ENCODE measurements at regions not wholly inside any gene's neighbourhood (a gene's known extent, or its start where the extent isn't known, plus 50 kb on each side); places are given as distances from the start of the nearest gene placed in this dataset.

DNA sequence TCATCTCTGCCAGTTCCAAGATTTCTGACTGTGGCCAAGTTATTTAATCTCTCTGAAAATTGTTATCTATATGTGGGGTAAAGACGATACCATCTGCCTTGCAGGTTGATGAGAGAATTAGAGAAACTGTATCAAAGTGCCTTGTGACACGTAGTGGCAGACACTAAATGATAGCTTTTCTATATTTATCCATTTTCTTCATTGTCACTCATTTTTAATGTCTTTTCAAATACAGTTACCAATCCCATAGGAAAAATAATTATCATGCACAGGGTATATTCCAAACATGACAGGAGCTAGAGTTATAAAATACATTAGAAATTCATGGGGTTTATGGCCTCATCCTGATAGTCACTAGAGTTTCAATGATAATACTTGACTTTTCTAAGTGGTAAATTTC is 95.6 kb upstream of the NOL4 start:
- Histone ChIP-seq H3K27ac (ENCODE audit: low read depth, low read length) (no peak overlapping the region), H3K4me1 (ENCODE audit: insufficient read depth, low read length) (no peaks in the 10 kb centered on the region), H3K4me3 (ENCODE audit: insufficient read depth, low read length) (no peak overlapping the region), H3K79me2 (ENCODE audit: insufficient read depth, low read length) (no peaks in the 10 kb centered on the region), H3K36me3 (ENCODE audit: insufficient read depth, low read length) (no peaks in the 10 kb centered on the region), H3K4me2 (ENCODE audit: insufficient read depth, low read length) (no peak overlapping the region), H4K20me1 (ENCODE audit: insufficient read depth, low read length) (no peaks in the 10 kb centered on the region), H3K9me3 (ENCODE audit: low read depth, low read length) (no peaks in the 10 kb centered on the region), H3K27me3 (ENCODE audit: insufficient read depth, low read length) (no peaks in the 10 kb centered on the region), H2AFZ (ENCODE audit: low read length) (no peak overlapping the region)
- no peak for DNase-seq (ENCODE audit: insufficient read length, low spot score, missing footprints)
- TF ChIP-seq, protein P1, sequence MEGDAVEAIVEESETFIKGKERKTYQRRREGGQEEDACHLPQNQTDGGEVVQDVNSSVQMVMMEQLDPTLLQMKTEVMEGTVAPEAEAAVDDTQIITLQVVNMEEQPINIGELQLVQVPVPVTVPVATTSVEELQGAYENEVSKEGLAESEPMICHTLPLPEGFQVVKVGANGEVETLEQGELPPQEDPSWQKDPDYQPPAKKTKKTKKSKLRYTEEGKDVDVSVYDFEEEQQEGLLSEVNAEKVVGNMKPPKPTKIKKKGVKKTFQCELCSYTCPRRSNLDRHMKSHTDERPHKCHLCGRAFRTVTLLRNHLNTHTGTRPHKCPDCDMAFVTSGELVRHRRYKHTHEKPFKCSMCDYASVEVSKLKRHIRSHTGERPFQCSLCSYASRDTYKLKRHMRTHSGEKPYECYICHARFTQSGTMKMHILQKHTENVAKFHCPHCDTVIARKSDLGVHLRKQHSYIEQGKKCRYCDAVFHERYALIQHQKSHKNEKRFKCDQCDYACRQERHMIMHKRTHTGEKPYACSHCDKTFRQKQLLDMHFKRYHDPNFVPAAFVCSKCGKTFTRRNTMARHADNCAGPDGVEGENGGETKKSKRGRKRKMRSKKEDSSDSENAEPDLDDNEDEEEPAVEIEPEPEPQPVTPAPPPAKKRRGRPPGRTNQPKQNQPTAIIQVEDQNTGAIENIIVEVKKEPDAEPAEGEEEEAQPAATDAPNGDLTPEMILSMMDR (IDR thresholded peaks at IDR 0.05; ENCODE audit: extremely low read depth, low read depth, low read length): no peak

DNA sequence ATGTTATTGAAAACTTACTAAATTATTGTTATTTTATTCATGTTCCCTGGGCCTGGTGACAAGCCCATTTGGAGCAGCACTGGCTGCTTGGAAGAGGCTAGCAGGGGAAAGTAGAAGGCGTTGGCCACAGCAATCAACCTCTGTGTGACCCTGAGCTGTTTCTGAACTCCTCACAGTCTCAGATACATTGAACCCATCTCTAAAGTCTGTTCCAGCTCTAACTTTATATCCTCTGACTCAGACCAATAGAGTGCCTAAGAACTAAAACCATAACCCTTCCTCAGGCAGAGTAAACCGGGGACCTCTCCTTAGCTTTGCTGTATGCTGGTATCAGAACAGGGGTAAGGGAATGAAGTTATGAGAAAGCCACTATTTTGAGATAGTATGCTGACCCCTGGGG is 96.4 kb upstream of the NOL4 start:
- Histone ChIP-seq H2AFZ (ENCODE audit: low read length) (no peak overlapping the region), H3K79me2 (ENCODE audit: insufficient read depth, low read length) (no peaks in the 10 kb centered on the region), H3K4me1 (ENCODE audit: insufficient read depth, low read length) (no peaks in the 10 kb centered on the region), H3K27ac (ENCODE audit: low read depth, low read length) (no peak overlapping the region), H3K36me3 (ENCODE audit: insufficient read depth, low read length) (no peaks in the 10 kb centered on the region), H3K9me3 (ENCODE audit: low read depth, low read length) (no peaks in the 10 kb centered on the region), H3K27me3 (ENCODE audit: insufficient read depth, low read length) (no peaks in the 10 kb centered on the region), H4K20me1 (ENCODE audit: insufficient read depth, low read length) (no peaks in the 10 kb centered on the region), H3K4me3 (ENCODE audit: insufficient read depth, low read length) (no peak overlapping the region), H3K4me2 (ENCODE audit: insufficient read depth, low read length) (no peak overlapping the region)
- TF ChIP-seq, protein P1 (IDR thresholded peaks at IDR 0.05; ENCODE audit: extremely low read depth, low read depth, low read length): no peak
- no peak for DNase-seq (ENCODE audit: insufficient read length, low spot score, missing footprints)

DNA sequence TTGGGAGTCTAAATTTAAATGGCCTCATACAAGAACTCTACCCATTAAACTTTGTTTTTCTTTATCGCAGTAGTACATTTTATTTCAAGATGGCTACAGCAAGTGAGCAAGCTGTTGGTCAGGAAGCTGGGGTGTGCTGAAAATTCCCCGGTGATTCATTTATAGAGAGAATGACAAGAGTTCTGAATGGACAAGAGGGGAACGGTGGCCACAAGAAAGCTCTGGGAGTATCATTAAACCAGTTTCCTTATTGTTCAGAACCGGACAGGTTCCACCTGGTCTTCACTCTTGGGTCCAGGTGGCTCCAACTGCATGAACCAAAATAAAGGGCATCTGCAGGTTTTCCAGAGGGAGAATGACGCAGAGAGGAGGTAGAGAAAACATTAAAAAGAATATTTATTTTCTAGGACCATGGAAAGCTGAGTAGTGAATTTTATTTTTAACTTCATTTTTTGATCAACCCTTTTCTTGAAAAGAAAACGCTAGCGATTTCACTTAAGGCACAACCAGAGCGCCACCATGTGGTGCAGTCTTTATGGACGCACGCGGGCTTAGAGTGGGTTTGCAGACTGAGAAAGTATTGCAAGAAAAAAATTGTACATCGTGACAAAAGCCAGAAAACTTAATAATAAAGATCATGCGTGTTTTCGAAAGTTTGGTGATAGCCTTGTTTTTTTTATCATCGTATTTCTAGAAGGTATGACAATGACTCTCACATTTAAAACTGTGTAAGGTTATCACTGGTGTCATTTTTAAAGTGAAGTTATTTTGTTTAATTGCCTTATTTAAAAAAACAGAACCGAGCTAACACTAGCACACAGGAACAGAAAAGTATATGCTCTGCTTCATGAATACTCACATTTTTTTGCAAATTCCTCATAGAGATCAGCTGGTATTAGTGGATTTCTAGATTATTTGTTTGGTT is 97.9 kb upstream of the NOL4 start:
- Histone ChIP-seq H3K4me2 (ENCODE audit: insufficient read depth, low read length) (no peak overlapping the region), H2AFZ (ENCODE audit: low read length) (no peak overlapping the region), H3K4me3 (ENCODE audit: insufficient read depth, low read length) (no peak overlapping the region), H3K27me3 (ENCODE audit: insufficient read depth, low read length) (no peaks in the 10 kb centered on the region), H3K4me1 (ENCODE audit: insufficient read depth, low read length) (no peaks in the 10 kb centered on the region), H3K36me3 (ENCODE audit: insufficient read depth, low read length) (no peaks in the 10 kb centered on the region), H3K9me3 (ENCODE audit: low read depth, low read length) (no peaks in the 10 kb centered on the region), H4K20me1 (ENCODE audit: insufficient read depth, low read length) (no peaks in the 10 kb centered on the region), H3K27ac (ENCODE audit: low read depth, low read length) (no peak overlapping the region), H3K79me2 (ENCODE audit: insufficient read depth, low read length) (no peaks in the 10 kb centered on the region)
- no peak for DNase-seq (ENCODE audit: insufficient read length, low spot score, missing footprints)
- TF ChIP-seq, protein P1 (IDR thresholded peaks at IDR 0.05; ENCODE audit: extremely low read depth, low read depth, low read length): peak; percentile 67

DNA sequence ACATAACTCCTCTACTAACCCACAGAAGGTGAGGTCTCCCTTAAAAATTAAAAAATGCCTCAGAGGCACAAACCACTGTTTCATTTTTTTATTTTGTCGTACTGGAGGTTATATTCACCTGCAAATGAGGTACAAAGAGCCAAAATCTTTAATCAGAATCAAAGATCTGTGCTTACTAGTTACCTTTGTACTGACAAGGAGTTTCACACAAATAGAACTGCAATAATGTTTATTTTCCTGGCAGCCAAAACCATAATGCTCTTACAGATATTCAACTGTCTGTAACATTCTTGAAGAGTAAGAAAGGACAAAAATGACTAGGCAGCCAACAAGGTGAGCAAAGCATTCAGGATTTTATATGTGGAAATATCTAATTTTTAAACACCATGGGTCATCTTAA is 105.1 kb upstream of the NOL4 start:
- Histone ChIP-seq H3K9me3 (ENCODE audit: low read depth, low read length) (no peaks in the 10 kb centered on the region), H3K27ac (ENCODE audit: low read depth, low read length) (no peak overlapping the region), H3K4me2 (ENCODE audit: insufficient read depth, low read length) (no peak overlapping the region), H3K4me1 (ENCODE audit: insufficient read depth, low read length) (no peaks in the 10 kb centered on the region), H3K27me3 (ENCODE audit: insufficient read depth, low read length) (no peaks in the 10 kb centered on the region), H3K4me3 (ENCODE audit: insufficient read depth, low read length) (no peak overlapping the region), H3K79me2 (ENCODE audit: insufficient read depth, low read length) (no peaks in the 10 kb centered on the region), H2AFZ (ENCODE audit: low read length) (no peak overlapping the region), H3K36me3 (ENCODE audit: insufficient read depth, low read length) (no peaks in the 10 kb centered on the region), H4K20me1 (ENCODE audit: insufficient read depth, low read length) (no peaks in the 10 kb centered on the region)
- TF ChIP-seq, protein P1 (IDR thresholded peaks at IDR 0.05; ENCODE audit: extremely low read depth, low read depth, low read length): no peak
- no peak for DNase-seq (ENCODE audit: insufficient read length, low spot score, missing footprints)

Measured in osteoblast (primary cell).